ENCODE measurements at regions not wholly inside any gene's neighbourhood (a gene's known extent, or its start where the extent isn't known, plus 50 kb on each side); places are given as distances from the start of the nearest gene placed in this dataset.

DNA sequence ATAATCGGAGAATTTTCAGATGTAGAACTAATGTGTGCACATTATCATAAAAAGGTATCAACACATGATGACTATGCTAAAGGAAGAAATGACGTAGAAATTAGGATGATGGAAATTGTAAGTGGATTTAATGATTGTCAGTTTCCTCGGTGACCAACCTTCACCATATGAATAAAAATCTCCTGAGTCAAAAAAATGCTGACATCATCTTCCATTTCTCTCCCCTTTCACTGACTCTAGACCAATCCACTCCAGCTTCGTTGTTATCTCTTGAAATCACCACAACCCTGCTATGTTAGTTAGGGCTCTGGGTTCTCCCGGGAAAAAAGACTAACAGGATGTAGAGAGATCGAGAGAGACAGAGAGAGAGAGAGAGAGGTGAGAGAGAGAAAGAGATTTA, 204.8 kb upstream of the KYNU start:
- H3K79me2 ChIP-seq (ENCODE audit: insufficient read depth), result no peaks in the 10 kb centered on the region
- H3K27ac ChIP-seq (ENCODE audit: low read depth in 2 of 2, low read length in 1 of 2), result no peak overlapping the region
- no peaks in the 10 kb centered on the region for H3K36me3 ChIP-seq (replicated peaks in 1 of 2; ENCODE audit: control insufficient read depth in 1 of 2, insufficient read depth in 2 of 2, low read length in 1 of 2)
- ChIA-PET POLR2A (no interaction called here), CTCF (no interaction called here)
- H3K4me1 ChIP-seq (ENCODE audit: control insufficient read depth in 1 of 2, insufficient read depth in 2 of 2, low read depth in 1 of 2, low read length in 1 of 2), result no peaks in the 10 kb centered on the region; a peak in 1 of 4 replicates
- no peaks in the 10 kb centered on the region for H3K27me3 ChIP-seq (ENCODE audit: insufficient read depth)
- DNase-seq, result no peak
- TF ChIP-seq TEAD4 (IDR thresholded peaks at IDR 0.05; ENCODE audit: borderline replicate concordance, insufficient read depth), result no peak
- no peak for TF ChIP-seq TAF1 (IDR thresholded peaks at IDR 0.05; ENCODE audit: borderline replicate concordance, low read depth, low read length)
- TF ChIP-seq GABPA (IDR thresholded peaks at IDR 0.05; ENCODE audit: low read depth), result no peak
- TF ChIP-seq, protein P1, sequence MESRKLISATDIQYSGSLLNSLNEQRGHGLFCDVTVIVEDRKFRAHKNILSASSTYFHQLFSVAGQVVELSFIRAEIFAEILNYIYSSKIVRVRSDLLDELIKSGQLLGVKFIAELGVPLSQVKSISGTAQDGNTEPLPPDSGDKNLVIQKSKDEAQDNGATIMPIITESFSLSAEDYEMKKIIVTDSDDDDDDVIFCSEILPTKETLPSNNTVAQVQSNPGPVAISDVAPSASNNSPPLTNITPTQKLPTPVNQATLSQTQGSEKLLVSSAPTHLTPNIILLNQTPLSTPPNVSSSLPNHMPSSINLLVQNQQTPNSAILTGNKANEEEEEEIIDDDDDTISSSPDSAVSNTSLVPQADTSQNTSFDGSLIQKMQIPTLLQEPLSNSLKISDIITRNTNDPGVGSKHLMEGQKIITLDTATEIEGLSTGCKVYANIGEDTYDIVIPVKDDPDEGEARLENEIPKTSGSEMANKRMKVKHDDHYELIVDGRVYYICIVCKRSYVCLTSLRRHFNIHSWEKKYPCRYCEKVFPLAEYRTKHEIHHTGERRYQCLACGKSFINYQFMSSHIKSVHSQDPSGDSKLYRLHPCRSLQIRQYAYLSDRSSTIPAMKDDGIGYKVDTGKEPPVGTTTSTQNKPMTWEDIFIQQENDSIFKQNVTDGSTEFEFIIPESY (IDR thresholded peaks at IDR 0.05; ENCODE audit: borderline replicate concordance, low read depth), result no peak
- no peak for TF ChIP-seq NFIC (IDR thresholded peaks at IDR 0.05; ENCODE audit: borderline replicate concordance)
- TF ChIP-seq TCF12 (IDR thresholded peaks at IDR 0.05), result no peak
- no peak for TF ChIP-seq YY1 (IDR thresholded peaks at IDR 0.05; ENCODE audit: low read depth)
- no peak for TF ChIP-seq EP300 (IDR thresholded peaks at IDR 0.05; ENCODE audit: borderline replicate concordance in 1 of 2, low read depth in 1 of 2, low read length in 1 of 2)
- no peak for TF ChIP-seq GATA2 (CRISPR knock-in tag; IDR thresholded peaks at IDR 0.05)
- no peak for TF ChIP-seq MXI1 (IDR thresholded peaks at IDR 0.05; ENCODE audit: low read depth, low read length)
- TF ChIP-seq, protein P2, sequence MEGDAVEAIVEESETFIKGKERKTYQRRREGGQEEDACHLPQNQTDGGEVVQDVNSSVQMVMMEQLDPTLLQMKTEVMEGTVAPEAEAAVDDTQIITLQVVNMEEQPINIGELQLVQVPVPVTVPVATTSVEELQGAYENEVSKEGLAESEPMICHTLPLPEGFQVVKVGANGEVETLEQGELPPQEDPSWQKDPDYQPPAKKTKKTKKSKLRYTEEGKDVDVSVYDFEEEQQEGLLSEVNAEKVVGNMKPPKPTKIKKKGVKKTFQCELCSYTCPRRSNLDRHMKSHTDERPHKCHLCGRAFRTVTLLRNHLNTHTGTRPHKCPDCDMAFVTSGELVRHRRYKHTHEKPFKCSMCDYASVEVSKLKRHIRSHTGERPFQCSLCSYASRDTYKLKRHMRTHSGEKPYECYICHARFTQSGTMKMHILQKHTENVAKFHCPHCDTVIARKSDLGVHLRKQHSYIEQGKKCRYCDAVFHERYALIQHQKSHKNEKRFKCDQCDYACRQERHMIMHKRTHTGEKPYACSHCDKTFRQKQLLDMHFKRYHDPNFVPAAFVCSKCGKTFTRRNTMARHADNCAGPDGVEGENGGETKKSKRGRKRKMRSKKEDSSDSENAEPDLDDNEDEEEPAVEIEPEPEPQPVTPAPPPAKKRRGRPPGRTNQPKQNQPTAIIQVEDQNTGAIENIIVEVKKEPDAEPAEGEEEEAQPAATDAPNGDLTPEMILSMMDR (IDR thresholded peaks at IDR 0.05), result no peak
- no peak for TF ChIP-seq JUND (IDR thresholded peaks at IDR 0.05)
- no peak for TF ChIP-seq MEF2A (IDR thresholded peaks at IDR 0.05; ENCODE audit: borderline replicate concordance, low read depth)
- no peak overlapping the region for H2AFZ ChIP-seq (ENCODE audit: low read depth)
- H3K4me3 ChIP-seq (ENCODE audit: low read depth in 2 of 2, low read length in 1 of 2), result no peak overlapping the region
- H3K4me2 ChIP-seq, result no peak overlapping the region
- no peaks in the 10 kb centered on the region for H3K9me3 ChIP-seq
- H3K9me2 ChIP-seq, result no peaks in the 10 kb centered on the region
- H4K20me1 ChIP-seq (ENCODE audit: insufficient read depth), result no peaks in the 10 kb centered on the region
- 57% methylated on average over 6 of the region's 6 CpGs for WGBS (ENCODE audit: low lambda C conversion rate)
- H3F3A ChIP-seq (replicated peaks; ENCODE audit: insufficient read depth), result no peaks in the 10 kb centered on the region
- no peak overlapping the region for H3K9ac ChIP-seq

DNA sequence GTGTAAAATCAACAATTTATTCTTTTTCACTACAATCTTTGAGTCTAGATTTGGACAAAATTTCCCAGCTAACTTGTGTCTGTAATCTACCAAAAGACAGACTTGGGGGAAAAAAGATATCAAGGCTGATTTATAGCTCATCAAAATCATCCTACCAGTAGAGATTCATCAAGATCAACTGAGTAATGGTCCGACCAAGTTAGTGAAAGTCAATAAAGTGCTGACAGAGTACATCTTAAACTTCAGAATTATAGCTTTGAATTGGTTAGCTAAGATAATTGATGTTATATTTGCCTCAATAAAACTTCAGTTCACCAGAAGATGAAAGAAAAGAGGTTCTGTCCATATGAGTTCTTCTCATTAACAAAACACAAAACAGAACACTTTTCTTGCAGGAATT, 207.1 kb upstream of the KYNU start:
- Histone ChIP-seq H3K9ac (no peak overlapping the region), H3K79me2 (ENCODE audit: insufficient read depth) (no peaks in the 10 kb centered on the region), H3K27ac (ENCODE audit: low read depth in 2 of 2, low read length in 1 of 2) (no peak overlapping the region), H3K27me3 (ENCODE audit: insufficient read depth) (no peaks in the 10 kb centered on the region), H3K9me2 (no peaks in the 10 kb centered on the region), H2AFZ (ENCODE audit: low read depth) (no peak overlapping the region), H3K4me2 (no peak overlapping the region), H3K4me1 (ENCODE audit: control insufficient read depth in 1 of 2, insufficient read depth in 2 of 2, low read depth in 1 of 2, low read length in 1 of 2) (no peaks in the 10 kb centered on the region; a peak in 1 of 4 replicates), H3K4me3 (ENCODE audit: low read depth in 2 of 2, low read length in 1 of 2) (no peak overlapping the region), H4K20me1 (ENCODE audit: insufficient read depth) (no peaks in the 10 kb centered on the region), H3K9me3 (no peaks in the 10 kb centered on the region), H3K36me3 (replicated peaks in 1 of 2; ENCODE audit: control insufficient read depth in 1 of 2, insufficient read depth in 2 of 2, low read length in 1 of 2) (no peaks in the 10 kb centered on the region), H3F3A (replicated peaks; ENCODE audit: insufficient read depth) (no peaks in the 10 kb centered on the region)
- 24% methylated on average over 1 of the region's 1 CpG for WGBS (ENCODE audit: low lambda C conversion rate)
- DNase-seq, result no peak
- TF ChIP-seq FOXM1 (IDR thresholded peaks at IDR 0.05; ENCODE audit: low read depth) (no peak), YY1 (IDR thresholded peaks at IDR 0.05; ENCODE audit: low read depth) (no peak), TEAD4 (IDR thresholded peaks at IDR 0.05; ENCODE audit: borderline replicate concordance, insufficient read depth) (no peak), CHD2 (IDR thresholded peaks at IDR 0.05; ENCODE audit: low read length, partially characterized antibody) (no peak), POLR2AphosphoS5 (IDR thresholded peaks at IDR 0.05; ENCODE audit: low read depth, low read length) (no peak), EP300 (IDR thresholded peaks at IDR 0.05; ENCODE audit: borderline replicate concordance in 1 of 2, low read depth in 1 of 2, low read length in 1 of 2) (no peak), JUND (IDR thresholded peaks at IDR 0.05) (no peak), NFIC (IDR thresholded peaks at IDR 0.05; ENCODE audit: borderline replicate concordance) (no peak), MXI1 (IDR thresholded peaks at IDR 0.05; ENCODE audit: low read depth, low read length) (no peak), MEF2A (IDR thresholded peaks at IDR 0.05; ENCODE audit: borderline replicate concordance, low read depth) (no peak), GATA2 (CRISPR knock-in tag; IDR thresholded peaks at IDR 0.05) (no peak)
- TF ChIP-seq, protein P3, sequence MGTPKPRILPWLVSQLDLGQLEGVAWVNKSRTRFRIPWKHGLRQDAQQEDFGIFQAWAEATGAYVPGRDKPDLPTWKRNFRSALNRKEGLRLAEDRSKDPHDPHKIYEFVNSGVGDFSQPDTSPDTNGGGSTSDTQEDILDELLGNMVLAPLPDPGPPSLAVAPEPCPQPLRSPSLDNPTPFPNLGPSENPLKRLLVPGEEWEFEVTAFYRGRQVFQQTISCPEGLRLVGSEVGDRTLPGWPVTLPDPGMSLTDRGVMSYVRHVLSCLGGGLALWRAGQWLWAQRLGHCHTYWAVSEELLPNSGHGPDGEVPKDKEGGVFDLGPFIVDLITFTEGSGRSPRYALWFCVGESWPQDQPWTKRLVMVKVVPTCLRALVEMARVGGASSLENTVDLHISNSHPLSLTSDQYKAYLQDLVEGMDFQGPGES (IDR thresholded peaks at IDR 0.05; ENCODE audit: low read depth, low read length), result no peak
- ChIA-PET POLR2A (no interaction called here), CTCF (no interaction called here)
